Erythroblast (primary cell): ENCODE measurements at regions not wholly inside any gene's neighbourhood (a gene's known extent, or its start where the extent isn't known, plus 50 kb on each side); places are given as distances from the start of the nearest gene placed in this dataset.

Experiments
- GATA1 ChIP-seq: IDR thresholded peaks from 2 replicates; pipeline ENCODE4 v1.6.1; 2011; ENCODE audit warnings: low read depth, mild to moderate bottlenecking, control low read depth, low read length, moderate library complexity
- POLR2A ChIP-seq: IDR thresholded peaks from 2 replicates; pipeline ENCODE4 v1.6.1; 2011; ENCODE audit warnings: mild to moderate bottlenecking, low read length

DNA sequence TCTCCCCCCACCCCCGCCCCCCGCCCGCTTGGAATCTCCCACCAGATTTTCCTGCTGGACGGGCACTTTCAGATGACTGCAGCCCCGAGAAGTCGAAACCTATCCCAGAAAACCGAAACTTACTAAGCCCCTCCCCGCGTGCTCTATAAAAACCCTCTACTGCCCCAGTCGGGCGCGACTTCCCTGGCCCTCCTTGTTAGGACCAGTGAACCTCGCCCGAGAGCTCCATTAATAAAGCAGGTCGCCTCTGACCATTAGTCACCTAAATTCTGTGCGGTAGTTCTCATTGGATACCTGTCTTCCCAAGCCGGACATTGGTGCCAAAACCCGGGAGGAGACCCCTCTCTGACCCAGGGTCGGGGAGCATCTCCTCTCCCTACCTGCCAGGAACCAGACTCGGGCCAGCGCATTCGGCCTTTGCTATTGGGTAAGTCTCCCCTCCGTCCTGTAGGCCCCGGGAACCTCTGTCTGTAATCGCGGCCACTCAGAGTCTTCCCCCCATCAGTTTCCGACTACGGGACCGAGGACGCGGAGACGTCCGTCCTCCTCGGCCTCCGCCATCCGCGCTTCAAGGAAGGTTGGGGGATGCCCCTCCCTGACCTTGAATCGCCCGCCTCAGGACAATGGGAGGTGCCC lies 958.0 kb downstream of the RPA4 start:
- TF ChIP-seq POLR2A (no peak), GATA1 (no peak)
